Thyroid gland (tissue), 4 donors: ENCODE measurements at regions not wholly inside any gene's neighbourhood (a gene's known extent, or its start where the extent isn't known, plus 50 kb on each side); places are given as distances from the start of the nearest gene placed in this dataset.
"Not testable (repeated sequence)": the region's sequence is repeated elsewhere in the genome, so short reads cannot be mapped to it uniquely, and the experiment has no call there.

ENCODE experiments used
- DNase-seq, 2 donors: peaks; one replicate each; pipeline ENCODE4 v3.0.0-alpha.2; 2019
- H3K27ac ChIP-seq, 3 donors: fragments of 200-600 bp; sonication (generic); 1 replicate in 2 of 3; 2 replicates in 1 of 3; pipeline ENCODE4 v1.5.1; 2016 to 2019; ENCODE audit warnings: mild to moderate bottlenecking in 1 of 3, moderate library complexity in 1 of 3
- H3K27me3 ChIP-seq: fragments of 200-600 bp; sonication (generic); one replicate; pipeline ENCODE4 v1.5.1; 2019
- H3K36me3 ChIP-seq, 2 donors: fragments of 200-600 bp; sonication (generic); one replicate each; pipeline ENCODE4 v1.5.1; 2016 to 2019
- H3K4me1 ChIP-seq, 2 donors: fragments of 200-600 bp; sonication (generic); one replicate each; pipeline ENCODE4 v1.5.1; 2017 to 2019
- H3K4me3 ChIP-seq, 3 donors: fragments of 200-600 bp; sonication (generic); replicated peaks in 1 of 3; 1 replicate in 2 of 3; 2 replicates in 1 of 3; pipeline ENCODE4 v1.5.1; 2016; ENCODE audit warnings: mild to moderate bottlenecking in 1 of 3
- H3K9me3 ChIP-seq: fragments of 200-600 bp; sonication (generic); one replicate; pipeline ENCODE4 v1.5.1; 2017
- POLR2A ChIP-seq, 2 donors: fragments of 450-650 bp; IDR thresholded peaks; one replicate each; pipeline ENCODE4 v1.6.1; 2017; ENCODE audit warnings: antibody characterized with exemption in 2 of 2, mild to moderate bottlenecking in 2 of 2, moderate library complexity in 1 of 2
- WGBS, 2 donors: methylation state at CpG; one replicate each; pipeline ENCODE4 v1.1.5; 2017; 5-methylcytosine and 5-hydroxymethylcytosine counted together
- intact Hi-C: fragments of 100-400 bp; cut with DNase I; formaldehyde crosslinking; loops from one replicate; pipeline ENCODE4 v1.15.1; 2023
- TF ChIP-seq, protein P1 (sequence below), 6 experiments: fragments of 200-600 bp in 3 of 6; fragments of 450-650 bp in 3 of 6; sonication (generic) in 3 of 6; IDR thresholded peaks; one replicate each; pipeline ENCODE4 v1.5.1; 2016 to 2019; ENCODE audit warnings: antibody characterized with exemption in 6 of 6, mild to moderate bottlenecking in 2 of 6, inconsistent platforms in 1 of 6, moderate library complexity in 1 of 6

DNA sequence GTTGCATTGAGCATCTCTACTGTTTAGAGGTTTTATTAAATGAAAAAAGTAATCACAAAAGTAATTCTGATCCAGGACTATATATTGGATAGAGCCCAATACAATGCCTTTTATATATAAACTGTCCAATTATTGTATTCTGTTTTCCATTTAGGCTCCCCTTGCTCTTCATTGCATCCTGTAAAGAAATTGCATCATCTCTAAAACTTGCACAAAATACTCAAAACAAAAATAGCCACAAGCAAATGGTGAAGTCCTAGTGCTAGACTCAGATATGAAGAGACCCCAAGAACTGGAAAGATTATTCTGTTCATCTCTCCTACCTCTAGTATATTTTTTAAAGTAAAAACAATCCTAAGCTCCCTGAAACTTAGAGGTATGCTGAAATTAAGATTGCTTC lies 195.8 kb downstream of the NNT start:
- DNase-seq: no peak
- H3K4me1 ChIP-seq: no peaks in the 10 kb centered on the region
- intact Hi-C loops: no loop called here
- H3K36me3 ChIP-seq: no peaks in the 10 kb centered on the region
- H3K4me3 ChIP-seq: no peak overlapping the region
- H3K9me3 ChIP-seq: no peaks in the 10 kb centered on the region
- TF ChIP-seq POLR2A (IDR thresholded peaks at IDR 0.05): no peak
- no peak overlapping the region for H3K27ac ChIP-seq
- H3K27me3 ChIP-seq: no peaks in the 10 kb centered on the region

DNA sequence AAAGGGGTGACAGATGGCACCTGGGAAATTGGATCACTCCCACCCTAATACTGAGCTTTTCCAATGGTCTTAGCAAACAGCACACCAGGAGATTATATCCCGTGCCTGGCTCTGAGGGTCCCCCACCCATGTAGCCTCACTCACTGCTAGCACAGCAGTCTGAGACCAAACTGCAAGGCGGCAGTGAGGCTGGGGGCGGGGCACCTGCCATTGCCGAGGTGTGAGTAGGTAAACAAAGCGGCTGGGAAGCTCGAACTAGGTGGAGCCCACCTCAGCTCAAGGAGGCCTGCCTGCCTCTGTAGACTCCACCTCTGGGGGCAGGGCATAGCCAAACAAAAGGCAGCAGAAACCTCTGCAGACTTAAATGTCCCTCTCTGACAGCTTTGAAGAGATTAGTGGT lies 188.9 kb downstream of the NNT start:
- DNase-seq, intact Hi-C loops, H3K27me3 ChIP-seq, H3K9me3 ChIP-seq, H3K4me3 ChIP-seq, H3K4me1 ChIP-seq, H3K27ac ChIP-seq, H3K36me3 ChIP-seq: not testable (repeated sequence)
- WGBS, 2 donors: 85 to 94% methylated on average over 5 to 6 of the region's 6 CpGs

GRCh38 chr5:43785198-43785597 lies 182.2 kb downstream of the NNT start:
- intact Hi-C loops: no loop called here
- 66 to 71% methylated on average over 3 of the region's 3 CpGs for WGBS, 2 donors
- H3K27me3 ChIP-seq: no peaks in the 10 kb centered on the region
- H3K4me3 ChIP-seq: no peak overlapping the region
- no peaks in the 10 kb centered on the region for H3K4me1 ChIP-seq
- DNase-seq: no peak
- TF ChIP-seq, protein P1, sequence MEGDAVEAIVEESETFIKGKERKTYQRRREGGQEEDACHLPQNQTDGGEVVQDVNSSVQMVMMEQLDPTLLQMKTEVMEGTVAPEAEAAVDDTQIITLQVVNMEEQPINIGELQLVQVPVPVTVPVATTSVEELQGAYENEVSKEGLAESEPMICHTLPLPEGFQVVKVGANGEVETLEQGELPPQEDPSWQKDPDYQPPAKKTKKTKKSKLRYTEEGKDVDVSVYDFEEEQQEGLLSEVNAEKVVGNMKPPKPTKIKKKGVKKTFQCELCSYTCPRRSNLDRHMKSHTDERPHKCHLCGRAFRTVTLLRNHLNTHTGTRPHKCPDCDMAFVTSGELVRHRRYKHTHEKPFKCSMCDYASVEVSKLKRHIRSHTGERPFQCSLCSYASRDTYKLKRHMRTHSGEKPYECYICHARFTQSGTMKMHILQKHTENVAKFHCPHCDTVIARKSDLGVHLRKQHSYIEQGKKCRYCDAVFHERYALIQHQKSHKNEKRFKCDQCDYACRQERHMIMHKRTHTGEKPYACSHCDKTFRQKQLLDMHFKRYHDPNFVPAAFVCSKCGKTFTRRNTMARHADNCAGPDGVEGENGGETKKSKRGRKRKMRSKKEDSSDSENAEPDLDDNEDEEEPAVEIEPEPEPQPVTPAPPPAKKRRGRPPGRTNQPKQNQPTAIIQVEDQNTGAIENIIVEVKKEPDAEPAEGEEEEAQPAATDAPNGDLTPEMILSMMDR (IDR thresholded peaks at IDR 0.05): no peak
- TF ChIP-seq POLR2A (IDR thresholded peaks at IDR 0.05): no peak
- no peaks in the 10 kb centered on the region for H3K9me3 ChIP-seq
- H3K36me3 ChIP-seq: no peaks in the 10 kb centered on the region
- no peak overlapping the region for H3K27ac ChIP-seq

DNA sequence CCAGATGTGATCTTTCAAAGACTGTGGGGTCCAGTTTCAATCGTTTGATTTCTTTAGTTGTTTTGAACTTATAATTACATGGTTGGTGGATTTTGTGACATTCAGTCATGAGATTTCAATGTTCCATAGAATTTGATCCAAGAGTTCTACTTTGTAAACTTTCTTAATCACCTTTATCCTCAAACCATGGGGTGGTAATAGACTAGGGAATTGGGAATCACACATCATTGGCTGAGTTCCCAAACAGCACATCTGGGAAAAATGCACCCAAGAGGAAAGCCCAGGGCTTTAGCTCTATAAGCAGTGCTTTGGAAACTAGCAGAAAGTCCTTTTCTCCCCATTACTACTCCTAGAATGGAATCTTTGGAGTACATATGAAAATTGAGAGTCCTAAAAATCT lies 177.6 kb downstream of the NNT start:
- H3K36me3 ChIP-seq: no peaks in the 10 kb centered on the region
- H3K27ac ChIP-seq: no peak overlapping the region
- H3K27me3 ChIP-seq: no peaks in the 10 kb centered on the region
- no peaks in the 10 kb centered on the region for H3K9me3 ChIP-seq
- WGBS, 2 donors: 71 to 76% methylated on average over 1 of the region's 1 CpG
- intact Hi-C loops: no loop called here
- no peak for DNase-seq
- no peaks in the 10 kb centered on the region for H3K4me1 ChIP-seq
- no peak overlapping the region for H3K4me3 ChIP-seq
- TF ChIP-seq POLR2A (IDR thresholded peaks at IDR 0.05): no peak
- TF ChIP-seq, protein P1 (IDR thresholded peaks at IDR 0.05): no peak

DNA sequence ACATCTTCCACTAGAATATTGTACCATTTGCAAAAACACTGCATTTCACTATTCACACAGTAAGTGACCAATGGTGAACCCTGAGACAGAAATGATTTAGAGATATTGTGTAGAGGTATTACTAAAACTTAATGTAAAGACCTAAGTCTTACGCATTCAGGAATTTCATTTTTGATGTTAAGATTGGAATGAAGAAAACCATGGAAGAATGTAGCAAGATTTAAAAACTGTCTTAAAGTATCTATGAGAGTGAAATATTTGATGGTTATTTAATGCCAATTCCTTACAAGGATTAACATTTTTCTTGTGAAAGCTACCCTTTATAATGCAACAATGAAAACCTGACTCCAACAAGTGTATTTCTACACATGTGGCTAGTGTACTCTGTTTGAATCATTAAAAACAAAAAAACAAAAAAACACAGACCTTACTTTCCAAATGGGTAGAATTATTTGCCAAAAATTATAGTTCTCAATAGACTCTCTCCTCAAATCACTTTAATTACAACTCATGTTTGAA lies 172.0 kb downstream of the NNT start:
- H3K36me3 ChIP-seq: no peaks in the 10 kb centered on the region
- H3K4me3 ChIP-seq: no peak overlapping the region
- intact Hi-C loops: no loop called here
- H3K27ac ChIP-seq: no peak overlapping the region
- H3K9me3 ChIP-seq: no peaks in the 10 kb centered on the region
- no peaks in the 10 kb centered on the region for H3K4me1 ChIP-seq
- DNase-seq: no peak
- no peaks in the 10 kb centered on the region for H3K27me3 ChIP-seq
- WGBS, 2 donors: 98% methylated on average over 1 of the region's 1 CpG
- TF ChIP-seq, protein P1 (IDR thresholded peaks at IDR 0.05): no peak

GRCh38 chr5:43773478-43773844 lies 170.5 kb downstream of the NNT start:
- 75 to 90% methylated on average over 1 of the region's 1 CpG for WGBS, 2 donors
- Histone ChIP-seq H3K27ac (no peak overlapping the region), H3K4me3 (no peak overlapping the region), H3K36me3 (no peaks in the 10 kb centered on the region), H3K9me3 (no peaks in the 10 kb centered on the region), H3K27me3 (no peaks in the 10 kb centered on the region), H3K4me1 (no peaks in the 10 kb centered on the region)
- DNase-seq: no peak
- intact Hi-C loops: no loop called here
- TF ChIP-seq, protein P1 (IDR thresholded peaks at IDR 0.05): no peak
- no peak for TF ChIP-seq POLR2A (IDR thresholded peaks at IDR 0.05)
